HG02970 (cell line): ENCODE measurements at regions not wholly inside any gene's neighbourhood (a gene's known extent, or its start where the extent isn't known, plus 50 kb on each side); places are given as distances from the start of the nearest gene placed in this dataset.

ENCODE experiments used
- ATAC-seq: cut with Tn5 transposase; IDR thresholded peaks from one replicate; pipeline ENCODE4 v1.9.1; 2021; ENCODE audit warnings: mild to moderate bottlenecking, moderate library complexity, moderate number of reproducible peaks; ENCODE audit not compliant: unreplicated experiment, low FRiP score

DNA sequence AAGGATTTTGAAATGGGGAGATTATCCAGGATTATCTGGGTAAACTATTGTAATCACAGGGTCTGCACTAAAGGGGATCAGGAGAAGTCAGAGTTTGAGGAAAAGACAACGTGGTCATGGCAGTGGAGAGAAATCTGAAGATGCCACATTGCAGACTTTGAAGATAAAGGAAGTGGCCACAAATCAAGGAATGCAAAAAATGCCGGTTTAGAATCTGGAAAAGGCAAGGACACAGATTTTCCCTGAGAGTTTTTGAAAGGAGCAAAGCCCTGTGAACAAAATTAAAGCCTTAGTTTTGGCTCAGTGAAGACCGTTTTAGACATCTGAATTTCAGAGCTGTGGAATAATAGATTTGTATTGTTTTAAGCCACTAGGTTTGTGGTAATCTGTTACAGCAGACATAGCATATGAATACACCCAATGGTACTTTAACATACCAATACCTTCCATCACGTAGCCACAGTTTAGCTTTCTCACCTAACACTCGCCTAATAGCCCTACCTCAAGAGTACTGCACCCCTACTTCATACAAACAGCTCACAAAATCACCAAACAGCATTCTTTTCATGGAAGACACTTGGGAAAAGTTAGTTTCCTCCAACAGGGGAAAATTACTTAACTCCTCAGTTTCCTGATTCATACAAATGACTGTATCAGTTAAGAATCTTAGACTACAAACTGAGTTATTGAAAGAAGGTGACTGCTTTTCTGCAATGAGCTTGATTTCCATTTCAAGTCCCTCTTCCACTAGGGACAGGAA lies 446.5 kb downstream of the INHBA start:
- ATAC-seq: no peak

DNA sequence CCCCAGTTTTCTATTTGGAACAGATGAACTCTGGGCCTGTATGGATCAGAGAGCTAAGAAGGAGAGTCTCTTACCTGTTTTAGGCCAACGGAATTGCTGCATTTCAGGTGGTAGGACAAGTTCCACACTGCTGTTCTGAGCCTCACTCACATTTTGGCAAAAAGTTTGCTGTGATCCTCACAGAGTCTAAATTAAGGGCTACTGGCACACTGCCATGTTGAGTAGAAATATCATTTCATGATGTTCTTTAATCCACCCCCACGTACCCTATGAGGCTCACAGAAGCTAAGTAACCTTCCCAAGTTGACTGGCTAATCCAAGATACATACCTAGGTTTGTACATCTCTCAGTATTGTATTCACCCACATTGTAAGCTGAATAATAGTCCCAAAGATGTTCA lies 447.2 kb downstream of the INHBA start:
- no peak for ATAC-seq

DNA sequence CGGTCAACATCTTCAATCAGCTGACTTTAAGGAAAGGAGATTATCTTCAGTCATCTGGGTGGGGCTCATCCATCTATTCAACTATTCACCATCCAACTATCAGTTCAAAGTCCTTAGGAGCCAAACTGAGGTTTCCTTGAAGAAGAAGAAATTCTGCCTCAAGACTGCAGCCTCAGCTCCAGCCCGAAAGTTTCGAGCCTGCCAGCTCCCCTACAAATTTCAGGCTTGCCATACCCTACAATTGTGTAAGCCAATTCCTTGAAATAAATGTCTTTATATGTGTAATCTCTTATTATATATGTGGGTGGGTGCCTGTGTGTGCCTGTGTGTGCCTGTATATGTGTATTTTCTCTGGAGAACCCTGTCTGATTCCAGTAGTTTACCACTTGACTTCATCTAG lies 447.8 kb downstream of the INHBA start:
- no peak for ATAC-seq

DNA sequence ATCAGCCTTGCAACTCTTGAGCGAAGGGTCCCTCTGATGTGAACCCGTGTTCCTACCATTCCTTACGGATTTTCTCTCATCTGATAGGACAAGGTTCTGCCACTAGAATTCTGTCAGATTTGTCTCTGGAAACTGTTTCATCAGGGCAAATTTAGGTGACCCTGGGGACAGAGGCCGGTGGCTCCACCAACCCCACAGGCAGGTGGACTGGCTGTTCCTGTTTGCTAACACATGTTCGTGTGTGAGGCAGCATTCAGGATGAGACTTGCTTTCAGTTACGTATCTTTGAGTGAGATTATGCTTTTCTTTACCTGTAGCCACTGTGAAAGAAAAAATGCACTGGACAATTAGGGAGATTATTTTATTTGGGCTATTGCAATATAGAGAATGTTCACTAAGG lies 449.9 kb downstream of the INHBA start:
- ATAC-seq: no peak

DNA sequence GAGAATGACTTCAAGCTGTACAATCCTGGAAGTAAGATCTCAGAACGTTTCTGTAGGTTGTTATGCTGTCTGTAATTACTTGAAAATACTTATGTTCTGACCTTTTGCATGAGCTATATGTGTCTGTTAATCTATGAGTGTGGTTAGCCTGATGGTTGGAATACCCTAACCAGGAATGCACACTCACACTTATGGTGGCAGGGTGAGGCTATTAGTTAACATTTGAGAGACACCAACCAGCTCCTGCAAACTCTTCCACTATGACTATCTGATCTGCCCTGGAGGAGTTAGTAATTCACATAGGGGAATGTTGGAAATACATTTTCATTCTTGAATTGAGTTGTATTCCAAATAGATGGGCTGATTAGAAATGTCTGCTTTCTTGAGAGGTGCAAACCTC lies 450.3 kb downstream of the INHBA start:
- ATAC-seq: no peak

DNA sequence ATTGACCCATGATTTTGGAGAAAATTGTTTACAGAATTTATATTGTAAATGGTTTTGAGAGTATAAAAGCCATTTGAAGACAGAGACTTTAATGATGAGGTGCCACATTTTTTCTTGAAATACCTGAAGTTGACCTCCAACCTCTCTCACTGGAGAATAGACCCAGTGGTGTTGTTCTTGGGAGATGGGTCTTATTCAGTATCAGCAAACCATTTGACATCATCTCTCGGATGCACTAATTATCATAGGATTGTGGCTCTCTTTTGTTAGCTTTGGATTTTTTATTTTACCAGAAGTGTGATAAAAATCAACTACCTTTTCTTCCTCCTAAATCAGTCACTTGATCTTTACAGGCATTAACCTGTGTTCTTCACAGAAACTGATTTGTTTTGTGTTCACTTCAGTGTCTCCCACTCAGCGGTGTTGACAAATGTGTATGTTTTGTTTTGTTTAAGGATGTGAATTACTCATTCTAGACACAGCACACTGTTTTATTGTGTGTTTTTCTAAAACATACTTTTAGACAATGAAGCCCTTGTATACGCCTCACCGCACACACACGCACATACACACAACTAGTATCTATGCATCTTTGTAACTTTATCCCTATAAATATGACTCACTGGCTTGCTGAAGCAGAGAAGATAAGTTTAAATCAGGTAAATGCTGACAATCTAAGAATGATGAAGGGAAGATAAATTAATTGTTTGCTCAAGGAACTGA lies 455.6 kb downstream of the INHBA start:
- no peak for ATAC-seq

DNA sequence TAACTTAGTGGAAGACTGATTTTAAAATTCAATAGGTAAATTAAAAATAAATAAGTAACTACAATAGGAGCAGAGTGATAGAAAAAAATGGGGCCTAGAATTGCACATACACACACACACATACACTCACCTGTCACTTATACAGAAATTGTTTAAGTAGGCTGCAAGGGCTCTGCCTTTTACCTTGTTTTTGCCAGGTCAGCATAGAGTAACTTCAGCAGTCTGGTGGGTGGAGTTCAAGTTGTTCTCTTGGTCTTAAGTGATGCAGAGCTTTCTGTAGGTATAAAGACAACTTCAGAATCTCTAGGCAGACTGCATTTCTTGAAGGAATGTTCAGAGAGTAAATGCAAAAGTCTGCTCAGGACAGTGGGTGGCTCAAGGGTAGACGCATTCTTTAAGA lies 457.0 kb downstream of the INHBA start:
- no peak for ATAC-seq

DNA sequence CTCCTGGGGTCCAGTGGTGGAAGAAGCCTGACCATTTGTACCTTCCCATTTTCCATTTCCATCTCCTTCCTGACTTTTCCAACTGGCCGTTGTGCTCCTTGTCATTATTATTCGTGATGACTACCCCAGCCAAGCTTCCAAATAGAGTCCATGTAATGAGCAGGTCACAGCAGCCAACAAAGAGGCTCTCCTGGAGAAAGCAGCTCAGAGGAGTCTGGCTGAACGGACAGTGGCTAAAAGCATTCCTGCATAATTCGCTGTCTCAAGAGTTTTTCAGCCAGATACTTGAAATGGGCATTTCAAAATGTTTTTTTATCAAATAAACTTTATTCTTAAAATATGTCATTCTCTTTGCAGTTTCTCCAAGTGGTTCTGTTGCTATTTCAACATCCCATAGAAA lies 458.6 kb downstream of the INHBA start:
- no peak for ATAC-seq

DNA sequence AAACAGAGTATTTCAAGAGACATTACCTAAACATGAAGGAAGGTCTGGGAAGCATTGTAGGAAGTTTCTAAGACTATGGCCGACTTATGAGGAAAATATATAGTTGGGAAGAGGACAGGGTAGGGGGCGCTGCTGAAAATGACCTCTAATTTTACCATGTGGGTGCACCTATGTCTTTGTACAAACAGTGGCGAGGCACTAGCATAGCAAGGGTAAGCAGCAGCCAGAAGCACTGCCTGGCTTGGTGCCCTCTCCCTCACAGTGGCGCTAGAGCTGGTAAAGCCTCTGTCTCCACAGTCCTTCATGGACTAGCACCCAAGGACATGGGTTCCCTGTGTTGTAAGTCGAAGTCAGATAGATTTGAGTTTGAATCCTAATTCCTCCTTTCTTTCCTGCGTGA lies 461.2 kb downstream of the INHBA start:
- ATAC-seq: no peak

DNA sequence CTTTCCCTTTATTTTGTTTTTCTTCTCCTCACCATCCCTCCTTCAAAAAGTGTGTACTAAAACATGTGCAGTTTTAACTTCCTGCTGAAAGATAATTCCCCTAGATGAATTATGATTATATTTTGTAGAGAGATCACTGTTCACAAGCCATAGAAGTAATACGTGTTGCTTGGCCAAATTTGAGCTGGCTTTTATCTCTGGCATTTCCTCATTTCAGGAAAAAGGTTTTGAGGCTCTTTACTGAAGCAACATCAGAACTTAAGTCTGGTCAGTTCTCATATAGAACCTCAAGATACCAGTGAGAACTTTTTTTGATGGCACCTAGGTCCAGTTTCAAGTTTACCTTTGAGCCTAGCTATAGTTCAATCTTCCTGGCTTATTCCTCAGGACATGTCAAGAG lies 463.3 kb downstream of the INHBA start:
- no peak for ATAC-seq

DNA sequence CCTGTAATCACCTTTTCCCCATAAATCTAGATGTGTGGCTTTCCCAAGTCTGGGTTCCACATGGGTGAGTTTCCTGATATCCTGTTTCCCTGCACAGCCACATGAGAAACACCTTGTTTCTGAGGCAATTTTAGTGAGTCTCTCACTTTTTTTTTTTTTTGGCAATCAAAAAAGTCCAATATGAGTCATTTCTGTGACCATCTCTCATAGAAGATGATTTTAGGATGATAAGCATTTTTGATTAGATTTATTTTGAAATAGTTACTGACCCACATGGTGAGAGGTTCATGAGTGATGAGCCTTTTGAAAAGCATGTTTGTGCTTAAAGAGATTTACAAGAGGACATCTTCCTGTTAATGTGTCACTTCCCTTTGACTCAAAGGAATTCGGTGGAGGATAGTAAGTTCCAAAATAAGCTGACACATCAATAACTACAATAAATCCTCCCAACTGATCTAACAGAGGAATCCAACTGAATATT lies 464.0 kb downstream of the INHBA start:
- ATAC-seq: no peak

DNA sequence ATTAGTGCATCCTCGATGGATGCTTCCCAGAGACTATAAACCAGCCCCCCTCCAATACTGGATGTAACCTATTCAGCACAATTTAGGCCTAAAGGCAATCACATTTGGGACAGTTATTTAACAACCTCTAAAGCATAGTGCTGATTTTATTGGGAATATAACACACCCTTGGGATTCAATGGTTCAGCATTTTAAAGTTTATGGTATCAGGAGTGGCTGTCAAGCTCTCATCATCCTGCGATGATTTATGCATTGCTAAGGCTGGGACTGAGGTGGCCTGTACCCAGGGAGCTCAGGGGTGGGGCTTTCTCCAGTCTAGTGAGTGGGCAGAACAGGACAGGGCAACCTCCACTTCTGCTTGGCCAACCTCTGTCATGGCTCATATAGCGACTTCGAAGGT lies 464.9 kb downstream of the INHBA start:
- ATAC-seq: no peak

DNA sequence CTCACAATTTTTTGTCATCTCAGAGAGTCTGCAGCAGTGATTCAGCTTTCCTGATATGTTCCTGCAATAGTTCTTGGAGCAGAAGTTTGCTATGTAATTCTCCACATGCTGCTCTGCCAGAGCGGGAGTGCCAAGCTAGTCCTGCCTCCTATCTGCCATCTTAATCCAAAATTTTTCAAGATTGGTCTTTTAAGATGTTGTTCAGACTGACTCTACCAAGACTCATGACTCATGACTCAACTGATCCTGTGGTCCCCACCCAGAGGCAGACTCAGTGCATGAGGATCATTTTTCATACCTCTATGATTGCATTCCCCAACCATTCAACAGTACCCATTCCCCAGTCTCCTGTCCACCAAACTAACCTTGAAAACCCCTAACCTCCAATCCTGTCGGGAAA lies 470.8 kb downstream of the INHBA start:
- ATAC-seq: no peak

DNA sequence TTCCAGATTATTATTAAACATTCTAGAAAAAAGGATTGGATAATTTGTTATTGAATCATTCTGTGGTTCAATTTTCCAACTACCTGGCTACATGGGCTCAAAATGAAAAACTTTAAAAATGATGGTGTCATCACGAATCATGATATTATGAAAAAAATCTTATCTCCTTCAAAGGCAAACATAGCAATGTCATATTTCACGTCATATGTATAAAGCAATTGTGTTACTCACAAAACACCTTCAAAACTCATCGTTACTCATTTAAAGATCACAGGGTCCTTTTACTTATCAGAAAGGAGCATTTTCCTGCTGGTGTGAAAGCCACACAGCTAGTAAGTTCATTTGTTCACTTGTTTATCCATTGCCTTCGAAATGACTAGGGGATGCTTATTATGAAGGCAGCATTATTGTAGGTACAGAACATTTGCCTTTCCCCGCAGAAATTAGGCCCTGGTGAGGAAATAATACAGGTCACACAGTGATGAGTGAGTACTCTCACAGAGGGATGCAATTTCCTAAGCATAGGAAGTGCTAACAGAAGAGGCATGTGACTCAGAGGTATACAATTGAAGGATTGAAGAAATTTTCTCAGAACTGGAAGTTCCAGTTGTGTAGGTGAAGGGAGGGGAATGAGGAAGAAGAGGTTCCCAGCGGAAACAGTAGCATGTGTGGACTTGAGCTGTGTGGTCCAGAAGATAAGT lies 478.7 kb downstream of the INHBA start:
- no peak for ATAC-seq

DNA sequence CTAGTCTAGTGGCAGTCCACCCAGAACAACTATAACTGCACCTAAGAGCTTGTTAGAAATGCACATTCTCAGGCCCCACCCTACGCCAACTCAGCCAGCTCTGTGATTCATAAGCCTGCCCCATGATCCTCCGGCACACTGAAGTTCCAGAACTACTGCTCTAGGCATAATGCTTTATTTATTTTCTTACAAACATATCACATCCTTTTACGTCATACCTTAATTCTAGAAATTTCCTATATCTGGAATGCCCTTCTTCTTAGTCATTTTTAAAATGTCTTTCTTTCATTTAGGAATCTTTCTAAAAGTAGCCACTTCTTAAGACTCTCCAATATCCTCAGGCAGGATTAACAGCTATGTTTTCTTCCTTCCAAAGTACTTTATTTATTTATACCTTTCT lies 480.1 kb downstream of the INHBA start:
- ATAC-seq: no peak

DNA sequence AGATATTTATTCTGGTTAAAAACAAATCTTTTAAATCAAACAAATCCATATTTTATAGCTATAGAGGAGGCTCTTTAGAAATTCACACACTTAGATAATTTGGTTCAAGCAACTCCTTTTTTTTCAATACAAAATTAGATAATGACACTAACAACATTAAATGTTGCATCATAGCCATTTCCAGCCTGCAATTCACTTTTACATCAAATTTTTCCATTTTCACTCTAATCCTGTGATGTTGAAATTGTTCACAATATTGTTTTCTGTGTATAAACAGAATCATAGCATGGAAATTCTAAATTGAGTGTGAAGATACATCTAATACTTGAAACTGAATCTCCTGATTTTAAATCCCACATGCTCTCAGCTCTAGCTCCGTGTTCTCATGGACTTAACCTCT lies 482.6 kb downstream of the INHBA start:
- ATAC-seq: no peak

DNA sequence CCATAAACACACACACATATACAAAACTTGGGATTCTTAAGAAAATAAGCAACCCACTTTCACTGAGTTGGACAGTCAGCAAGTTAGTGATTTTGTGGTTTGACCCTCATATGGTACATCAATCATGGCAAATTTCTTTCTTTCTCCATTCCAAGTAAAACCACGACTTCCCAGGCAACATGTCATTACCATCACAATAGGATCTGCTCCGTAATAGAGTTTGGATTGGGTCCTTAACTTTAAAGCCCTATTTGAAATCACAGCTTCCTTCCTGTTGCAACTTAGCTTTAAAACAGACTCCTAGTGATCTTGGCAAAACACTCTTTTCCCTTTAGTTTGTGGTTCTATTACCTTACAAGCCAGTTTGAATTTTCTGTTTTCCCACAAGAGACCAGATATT lies 483.6 kb downstream of the INHBA start:
- ATAC-seq: no peak

DNA sequence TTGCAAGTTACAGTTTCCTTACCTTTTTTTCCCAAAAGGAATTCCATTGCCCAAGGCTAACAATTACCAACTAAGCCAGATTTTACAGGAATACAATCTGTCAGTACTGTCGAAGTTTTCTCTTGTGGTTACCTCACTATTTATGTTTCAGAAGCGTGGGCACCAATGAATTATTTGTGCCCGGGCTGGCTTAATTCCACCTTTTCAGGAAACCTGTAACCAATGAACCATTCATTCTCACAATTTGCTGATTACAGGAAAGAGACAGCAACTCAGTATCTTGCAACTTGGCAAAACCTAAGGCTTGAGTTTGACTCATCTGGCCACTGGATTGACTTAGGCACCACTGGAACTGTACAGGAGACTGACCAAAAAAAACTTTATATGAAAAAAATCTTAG lies 485.6 kb downstream of the INHBA start:
- no peak for ATAC-seq

DNA sequence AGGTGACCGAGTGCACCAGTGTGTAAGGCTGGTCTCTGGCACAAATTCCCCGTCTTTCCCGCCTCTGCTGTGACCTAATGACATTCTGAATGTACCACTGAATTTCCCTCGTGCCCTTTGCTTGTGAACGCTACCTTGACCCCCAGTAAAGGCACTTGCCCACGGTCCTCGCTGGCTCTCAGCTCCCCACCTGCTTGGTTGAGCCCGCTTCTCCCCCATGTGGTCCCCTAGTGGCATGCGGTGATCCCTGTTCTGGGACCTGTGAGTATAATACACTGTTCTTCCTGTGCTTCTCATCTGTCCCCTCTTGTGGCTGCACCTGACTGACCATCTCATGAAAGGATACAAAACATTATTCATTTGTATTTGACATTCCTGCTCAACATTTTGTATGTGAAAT lies 495.7 kb downstream of the INHBA start:
- no peak for ATAC-seq

DNA sequence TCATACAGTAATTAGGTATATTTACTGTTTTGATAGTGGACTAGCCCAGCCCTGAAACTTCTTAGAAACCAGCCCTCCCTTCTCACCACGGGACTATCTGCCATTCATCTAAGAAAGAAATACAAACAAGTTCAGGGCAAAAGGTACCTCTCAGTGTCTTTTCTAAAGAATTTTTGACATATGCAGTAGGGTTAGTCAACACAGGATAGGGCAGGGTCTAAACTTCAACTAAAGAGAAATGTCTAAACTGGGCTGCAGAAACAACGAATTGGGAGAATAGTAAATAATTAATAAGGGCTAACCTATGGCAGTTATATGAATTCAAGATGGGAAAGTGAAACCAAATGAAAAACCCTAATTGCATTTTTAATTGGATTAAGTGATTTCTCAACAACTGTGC lies 496.6 kb downstream of the INHBA start:
- no peak for ATAC-seq

DNA sequence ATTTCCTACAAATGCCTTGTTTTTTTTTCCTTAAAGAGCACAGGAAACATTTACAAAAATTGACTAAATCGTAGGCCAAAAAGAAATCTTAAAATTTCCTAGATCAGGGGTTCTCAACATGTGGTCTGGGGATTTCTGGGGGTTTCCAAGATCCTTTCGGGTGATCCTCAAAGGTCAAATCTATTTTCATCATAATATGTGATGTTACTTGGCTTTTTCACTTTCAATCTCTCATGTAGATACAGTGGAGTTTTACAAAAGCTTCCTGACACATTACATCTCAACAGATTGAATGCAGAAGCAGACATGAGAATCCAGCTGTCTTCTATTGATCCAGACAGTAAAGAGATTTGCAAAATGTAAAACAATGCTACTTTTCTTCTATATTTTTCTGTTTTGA lies 497.3 kb downstream of the INHBA start:
- peak; percentile 62 for ATAC-seq

DNA sequence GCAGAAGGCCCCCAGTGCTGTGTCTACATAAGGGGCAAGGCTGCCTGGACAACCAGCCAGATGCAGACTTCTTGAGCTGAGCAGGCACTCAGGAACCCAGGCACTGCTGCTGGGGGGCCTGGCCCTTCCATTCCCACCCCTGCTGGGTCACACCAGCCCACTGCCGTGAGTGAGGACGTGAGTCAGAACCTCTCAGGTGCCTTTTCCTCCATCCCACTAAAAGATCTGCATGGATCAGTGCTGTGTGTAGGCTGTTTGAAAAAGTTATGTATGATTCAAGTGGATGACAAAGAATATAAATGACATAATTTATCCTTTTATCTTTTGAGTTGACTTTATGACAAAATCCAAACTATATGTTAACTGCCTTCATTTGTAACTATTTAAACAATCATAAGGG lies 499.3 kb downstream of the INHBA start:
- ATAC-seq: no peak
